Lower leg skin (tissue), 4 donors: ENCODE measurements at regions not wholly inside any gene's neighbourhood (a gene's known extent, or its start where the extent isn't known, plus 50 kb on each side); places are given as distances from the start of the nearest gene placed in this dataset.

ENCODE experiments used
- DNase-seq, 2 donors: peaks; one replicate each; pipeline ENCODE4 v3.0.0-alpha.2; 2019; ENCODE audit warnings: low spot score in 2 of 2
- H3K4me3 ChIP-seq: fragments of 200-600 bp; sonication (generic); 2 replicates; pipeline ENCODE4 v1.5.1; 2017; ENCODE audit warnings: mild to moderate bottlenecking, low read depth; ENCODE audit not compliant: poor library complexity, severe bottlenecking
- CTCF ChIP-seq, 3 donors: fragments of 450-650 bp; IDR thresholded peaks; one replicate each; pipeline ENCODE4 v1.5.1; 2016; ENCODE audit warnings: antibody characterized with exemption in 3 of 3, mild to moderate bottlenecking in 3 of 3, moderate library complexity in 2 of 3
- POLR2A ChIP-seq, 2 donors: fragments of 450-650 bp; IDR thresholded peaks; one replicate each; pipeline ENCODE4 v1.6.1; 2016 to 2017; ENCODE audit warnings: antibody characterized with exemption in 2 of 2, mild to moderate bottlenecking in 1 of 2, moderate library complexity in 1 of 2
- WGBS, 2 donors: methylation state at CpG; one replicate each; pipeline ENCODE4 v1.1.5; 2018; 5-methylcytosine and 5-hydroxymethylcytosine counted together
- intact Hi-C: fragments of 100-400 bp; cut with DNase I; formaldehyde crosslinking; loops from one replicate; pipeline ENCODE4 v1.15.0; 2023; ENCODE audit warnings: low total_unique reads

DNA sequence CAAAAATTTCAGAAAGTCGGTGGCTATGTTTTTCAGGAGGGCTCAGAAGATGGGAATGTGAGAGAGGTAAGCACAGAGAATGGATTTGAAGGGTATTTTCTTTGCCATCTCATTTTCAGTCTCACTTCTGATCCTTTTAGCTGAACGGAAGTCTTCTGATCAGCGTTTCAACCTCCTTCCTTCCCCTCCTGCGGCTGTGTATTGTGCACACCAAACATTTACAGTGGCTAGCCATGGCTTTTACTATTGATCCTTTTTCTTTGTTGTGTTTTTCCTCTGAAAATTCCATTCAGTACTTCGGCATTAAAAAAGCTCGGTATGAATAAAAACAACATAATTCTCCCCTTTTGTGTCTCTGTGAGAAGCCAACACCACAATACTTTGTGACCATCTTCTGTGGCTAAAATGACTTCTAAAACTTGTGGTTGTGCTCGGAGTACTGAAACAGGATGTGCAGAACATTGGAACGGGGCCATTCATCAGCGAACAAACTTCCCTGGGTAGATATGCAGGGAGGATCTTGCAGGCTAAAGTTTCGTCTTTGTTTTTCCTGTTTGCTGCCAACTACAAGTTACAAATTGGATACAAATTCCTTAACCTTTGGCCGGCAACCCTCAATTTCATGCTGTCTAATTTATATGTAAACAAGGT, 260.8 kb upstream of the FAM98A start:
- H3K4me3 ChIP-seq: no peak overlapping the region
- 61% methylated on average over 11 of the region's 11 CpGs for WGBS, 2 donors
- no peak for TF ChIP-seq POLR2A (IDR thresholded peaks at IDR 0.05)
- no peak for TF ChIP-seq CTCF (IDR thresholded peaks at IDR 0.05)
- intact Hi-C loops: no loop called here
- no peak for DNase-seq

DNA sequence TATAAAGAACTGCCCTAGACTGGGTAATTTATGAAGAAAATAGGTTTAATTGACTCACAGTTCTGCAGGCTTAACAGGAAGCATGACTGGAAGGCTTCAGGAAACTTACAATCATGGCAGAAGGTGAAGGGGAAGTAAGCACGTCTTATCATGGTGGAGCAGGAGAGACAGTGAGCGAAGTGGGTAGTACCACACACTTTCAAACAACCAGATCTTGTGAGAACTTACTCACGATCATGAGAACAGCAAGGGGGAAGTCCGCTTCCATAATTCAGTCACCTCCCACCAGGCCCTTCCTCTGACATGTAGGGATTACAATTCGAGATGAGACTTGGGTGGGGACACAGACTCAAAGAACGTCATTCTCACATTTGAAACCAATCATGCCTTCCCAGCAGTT, 260.1 kb upstream of the FAM98A start:
- intact Hi-C loops: no loop called here
- no peak overlapping the region for H3K4me3 ChIP-seq
- 60 to 66% methylated on average over 6 of the region's 6 CpGs for WGBS, 2 donors
- DNase-seq: no peak
- no peak for TF ChIP-seq POLR2A (IDR thresholded peaks at IDR 0.05)
- no peak for TF ChIP-seq CTCF (IDR thresholded peaks at IDR 0.05)

- intact Hi-C loops: no loop called here
- WGBS, 2 donors: 78 to 88% methylated on average over 2 of the region's 2 CpGs
- TF ChIP-seq CTCF (IDR thresholded peaks at IDR 0.05): no peak
- no peak for TF ChIP-seq POLR2A (IDR thresholded peaks at IDR 0.05)
- no peak overlapping the region for H3K4me3 ChIP-seq
- DNase-seq: no peak
Measured at GRCh38 chr2:33848486-33848885, 249.4 kb upstream of the FAM98A start.

- TF ChIP-seq CTCF (IDR thresholded peaks at IDR 0.05): no peak
- intact Hi-C loops: no loop called here
- WGBS, 2 donors: 79 to 87% methylated on average over 7 of the region's 7 CpGs
- no peak overlapping the region for H3K4me3 ChIP-seq
- no peak for DNase-seq
Measured at GRCh38 chr2:33839791-33840190, 240.7 kb upstream of the FAM98A start.

DNA sequence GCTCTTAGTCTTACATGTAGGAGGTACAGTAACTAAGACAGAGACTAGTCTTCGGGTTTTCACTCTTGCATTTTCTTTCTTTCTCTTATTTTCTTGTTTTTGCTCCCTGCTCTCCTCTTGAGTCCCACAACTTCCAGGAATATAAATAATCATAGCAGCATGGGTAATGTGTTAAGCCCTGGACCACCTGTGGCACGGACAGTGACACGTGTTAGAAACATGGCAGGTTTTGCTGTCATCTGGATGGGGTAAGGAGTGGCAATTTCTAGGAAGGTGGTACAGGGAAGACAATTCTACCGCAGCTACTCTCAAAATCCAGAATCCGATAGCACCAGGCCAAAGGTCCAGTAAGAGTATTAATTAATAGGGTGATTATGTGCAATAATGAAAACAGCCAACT, 237.5 kb upstream of the FAM98A start:
- intact Hi-C loops: no loop called here
- no peak for TF ChIP-seq CTCF (IDR thresholded peaks at IDR 0.05)
- no peak for TF ChIP-seq POLR2A (IDR thresholded peaks at IDR 0.05)
- no peak overlapping the region for H3K4me3 ChIP-seq
- 88 to 93% methylated on average over 5 of the region's 5 CpGs for WGBS, 2 donors
- DNase-seq: no peak

DNA sequence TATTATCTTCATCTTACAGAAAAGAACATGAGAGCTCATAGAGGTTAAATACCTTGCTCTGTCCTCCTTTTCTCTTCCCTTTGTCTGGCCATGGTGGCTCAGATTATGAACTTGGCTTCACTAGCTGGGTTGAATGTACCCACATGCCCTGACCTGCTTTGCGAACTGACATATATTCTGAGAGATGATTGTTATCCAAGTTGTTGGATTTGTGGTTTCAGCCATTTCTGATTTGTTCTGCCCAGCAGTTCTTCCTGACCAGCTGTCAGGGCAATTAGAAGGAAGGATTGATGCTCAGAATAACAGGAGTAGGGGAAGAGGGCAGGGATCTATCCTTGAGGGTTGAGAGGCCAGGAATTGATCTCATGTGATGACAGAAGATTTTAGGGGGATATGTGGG, 236.8 kb upstream of the FAM98A start:
- intact Hi-C loops: no loop called here
- no peak overlapping the region for H3K4me3 ChIP-seq
- TF ChIP-seq POLR2A (IDR thresholded peaks at IDR 0.05) (no peak), CTCF (IDR thresholded peaks at IDR 0.05) (no peak)
- 76 to 83% methylated on average over 1 of the region's 1 CpG for WGBS, 2 donors
- DNase-seq: no peak
